Lower leg skin (tissue), 4 donors: ENCODE measurements at regions not wholly inside any gene's neighbourhood (a gene's known extent, or its start where the extent isn't known, plus 50 kb on each side); places are given as distances from the start of the nearest gene placed in this dataset.

Experiments
- DNase-seq, 2 donors: peaks; one replicate each; pipeline ENCODE4 v3.0.0-alpha.2; 2019; ENCODE audit warnings: low spot score in 2 of 2
- H3K4me3 ChIP-seq: fragments of 200-600 bp; sonication (generic); 2 replicates; pipeline ENCODE4 v1.5.1; 2017; ENCODE audit warnings: mild to moderate bottlenecking, low read depth; ENCODE audit not compliant: poor library complexity, severe bottlenecking
- POLR2A ChIP-seq, 2 donors: fragments of 450-650 bp; IDR thresholded peaks; one replicate each; pipeline ENCODE4 v1.6.1; 2016 to 2017; ENCODE audit warnings: antibody characterized with exemption in 2 of 2, mild to moderate bottlenecking in 1 of 2, moderate library complexity in 1 of 2
- WGBS, 2 donors: methylation state at CpG; one replicate each; pipeline ENCODE4 v1.1.5; 2018; 5-methylcytosine and 5-hydroxymethylcytosine counted together
- intact Hi-C: fragments of 100-400 bp; cut with DNase I; formaldehyde crosslinking; loops from one replicate; pipeline ENCODE4 v1.15.0; 2023; ENCODE audit warnings: low total_unique reads
- TF ChIP-seq, protein P1 (sequence below), 3 donors: fragments of 450-650 bp; IDR thresholded peaks; one replicate each; pipeline ENCODE4 v1.5.1; 2016; ENCODE audit warnings: antibody characterized with exemption in 3 of 3, mild to moderate bottlenecking in 3 of 3, moderate library complexity in 2 of 3

DNA sequence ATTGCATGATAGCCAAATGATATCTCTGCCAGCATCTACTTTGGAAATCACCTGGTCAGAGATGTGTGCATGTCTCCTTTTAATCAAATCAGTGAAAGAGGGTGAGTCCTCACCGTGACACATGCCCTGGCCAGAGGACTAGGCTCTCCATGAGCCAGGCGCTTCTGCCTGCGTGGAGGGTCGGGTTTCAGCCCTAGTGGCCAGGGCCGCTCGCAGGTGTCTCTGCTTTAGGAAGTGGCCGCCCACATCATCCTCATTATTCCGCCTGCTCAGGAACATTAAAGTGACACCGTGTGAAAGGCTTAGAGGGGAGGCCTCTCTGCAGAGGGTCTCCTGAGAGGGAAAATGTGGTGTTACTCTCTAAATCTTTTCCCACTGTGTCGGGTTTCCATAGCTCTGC is 173.6 kb upstream of the PRKCQ start:
- DNase-seq, result no peak
- 82 to 85% methylated on average over 10 of the region's 10 CpGs for WGBS, 2 donors
- intact Hi-C loops, result no loop called here
- no peak for TF ChIP-seq POLR2A (IDR thresholded peaks at IDR 0.05)
- TF ChIP-seq, protein P1, sequence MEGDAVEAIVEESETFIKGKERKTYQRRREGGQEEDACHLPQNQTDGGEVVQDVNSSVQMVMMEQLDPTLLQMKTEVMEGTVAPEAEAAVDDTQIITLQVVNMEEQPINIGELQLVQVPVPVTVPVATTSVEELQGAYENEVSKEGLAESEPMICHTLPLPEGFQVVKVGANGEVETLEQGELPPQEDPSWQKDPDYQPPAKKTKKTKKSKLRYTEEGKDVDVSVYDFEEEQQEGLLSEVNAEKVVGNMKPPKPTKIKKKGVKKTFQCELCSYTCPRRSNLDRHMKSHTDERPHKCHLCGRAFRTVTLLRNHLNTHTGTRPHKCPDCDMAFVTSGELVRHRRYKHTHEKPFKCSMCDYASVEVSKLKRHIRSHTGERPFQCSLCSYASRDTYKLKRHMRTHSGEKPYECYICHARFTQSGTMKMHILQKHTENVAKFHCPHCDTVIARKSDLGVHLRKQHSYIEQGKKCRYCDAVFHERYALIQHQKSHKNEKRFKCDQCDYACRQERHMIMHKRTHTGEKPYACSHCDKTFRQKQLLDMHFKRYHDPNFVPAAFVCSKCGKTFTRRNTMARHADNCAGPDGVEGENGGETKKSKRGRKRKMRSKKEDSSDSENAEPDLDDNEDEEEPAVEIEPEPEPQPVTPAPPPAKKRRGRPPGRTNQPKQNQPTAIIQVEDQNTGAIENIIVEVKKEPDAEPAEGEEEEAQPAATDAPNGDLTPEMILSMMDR (IDR thresholded peaks at IDR 0.05), result no peak
- H3K4me3 ChIP-seq, result no peak overlapping the region

DNA sequence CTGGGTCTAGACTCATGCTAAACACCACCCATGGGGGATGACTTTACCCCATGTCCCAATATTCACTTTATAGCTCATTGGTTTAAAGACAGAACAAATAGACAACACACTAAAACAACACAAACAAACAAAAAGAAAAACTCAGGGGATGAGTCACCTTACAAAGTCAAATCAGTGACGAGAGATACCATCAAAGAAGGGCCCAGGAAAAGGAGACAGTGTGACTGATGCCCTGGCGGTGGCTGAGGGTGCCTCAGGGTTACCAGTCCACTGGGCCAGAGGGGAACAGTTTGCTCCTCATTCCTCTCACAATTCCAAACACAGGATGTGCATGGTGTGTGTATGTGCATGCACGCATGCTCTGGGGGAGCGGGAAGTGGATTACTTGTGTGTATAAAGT is 171.3 kb upstream of the PRKCQ start:
- WGBS, 2 donors, result 75 to 76% methylated on average over 4 of the region's 4 CpGs
- TF ChIP-seq, protein P1 (IDR thresholded peaks at IDR 0.05), result no peak
- TF ChIP-seq POLR2A (IDR thresholded peaks at IDR 0.05), result no peak
- no peak for DNase-seq
- no peak overlapping the region for H3K4me3 ChIP-seq
- intact Hi-C loops, result no loop called here

DNA sequence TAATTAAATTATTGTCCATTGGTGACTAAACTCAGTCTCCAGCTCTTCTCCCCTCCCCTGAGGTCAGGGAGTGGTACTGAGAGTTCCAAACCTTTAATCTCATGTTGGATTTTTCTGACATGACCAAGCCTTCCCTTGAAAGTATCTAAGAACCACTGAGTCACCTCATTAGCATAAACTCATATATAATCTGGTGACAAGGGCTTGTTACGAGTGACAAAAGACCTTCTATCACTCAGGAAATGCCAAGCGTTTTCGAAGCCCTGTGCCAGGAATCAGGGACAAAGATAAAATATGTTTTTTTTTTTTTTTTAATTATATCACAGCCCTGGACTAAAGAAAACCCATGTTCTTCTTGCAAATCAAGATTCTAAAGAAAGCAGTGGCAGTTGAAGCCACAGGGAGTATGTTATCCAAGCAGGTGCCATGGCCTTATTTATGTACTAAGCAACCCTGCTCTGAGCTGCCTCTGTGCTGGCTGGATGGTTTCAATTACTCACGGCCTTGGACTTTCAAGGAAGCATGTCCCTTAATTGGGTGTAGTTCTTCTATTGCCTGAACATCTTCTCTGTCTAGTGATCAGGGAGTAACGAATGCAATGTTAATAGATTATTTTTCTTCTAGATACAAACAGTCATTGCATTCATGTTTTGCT is 169.0 kb upstream of the PRKCQ start:
- 45 to 51% methylated on average over 5 of the region's 5 CpGs for WGBS, 2 donors
- intact Hi-C loops, result no loop called here

DNA sequence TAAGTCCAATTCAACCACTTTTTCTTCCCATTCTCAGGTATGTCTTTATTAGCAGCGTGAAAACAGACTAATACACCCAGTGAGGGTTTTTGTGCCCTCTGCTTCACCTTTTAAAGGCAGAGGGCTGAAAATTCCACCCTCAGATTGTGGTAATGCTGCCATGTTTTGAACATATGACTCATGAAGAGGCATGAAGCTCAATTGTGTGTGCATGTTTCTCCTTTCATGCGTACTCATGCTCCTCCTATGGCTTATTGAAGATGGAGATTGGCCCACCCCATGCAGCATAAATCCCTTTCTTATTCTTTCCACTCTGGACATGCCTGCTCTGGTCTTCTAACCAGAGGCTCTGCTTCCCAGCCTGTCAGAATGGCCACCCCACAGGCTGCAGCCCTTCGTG is 168.0 kb upstream of the PRKCQ start:
- intact Hi-C loops, result no loop called here
- TF ChIP-seq, protein P1 (IDR thresholded peaks at IDR 0.05), result no peak
- no peak for TF ChIP-seq POLR2A (IDR thresholded peaks at IDR 0.05)
- 90 to 94% methylated on average over 3 of the region's 3 CpGs for WGBS, 2 donors
- no peak overlapping the region for H3K4me3 ChIP-seq
- no peak for DNase-seq

More for the DNA sequence above, 169.0 kb upstream of the PRKCQ start:
- DNase-seq, result no peak
- TF ChIP-seq, protein P1 (IDR thresholded peaks at IDR 0.05), result no peak
- no peak for TF ChIP-seq POLR2A (IDR thresholded peaks at IDR 0.05)
- no peak overlapping the region for H3K4me3 ChIP-seq

DNA sequence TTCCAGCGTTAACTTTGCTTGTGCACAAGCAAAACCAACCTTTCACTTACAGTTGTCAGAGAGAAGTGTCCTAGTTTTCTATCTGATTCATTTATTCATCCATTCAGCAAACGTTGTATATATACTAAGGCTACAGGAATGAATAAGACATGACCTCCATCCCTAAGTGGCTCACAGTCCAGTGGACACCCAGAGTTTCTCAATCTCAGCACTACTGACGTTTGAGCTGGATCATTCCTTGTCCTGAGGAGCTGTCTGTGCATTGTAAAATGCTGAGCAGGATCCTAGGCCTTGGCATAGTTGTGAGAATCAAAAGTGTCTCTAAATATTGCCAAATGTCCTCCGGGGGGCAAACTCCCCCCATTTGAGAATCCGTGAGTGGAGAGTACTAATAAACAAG is 166.7 kb upstream of the PRKCQ start:
- intact Hi-C loops, result no loop called here
- no peak for DNase-seq
- WGBS, 2 donors, result 89 to 91% methylated on average over 5 of the region's 5 CpGs

More for the DNA sequence above, 166.7 kb upstream of the PRKCQ start:
- TF ChIP-seq, protein P1 (IDR thresholded peaks at IDR 0.05), result no peak
- no peak for TF ChIP-seq POLR2A (IDR thresholded peaks at IDR 0.05)
- no peak overlapping the region for H3K4me3 ChIP-seq
